ENCODE measurements at regions not wholly inside any gene's neighbourhood (a gene's known extent, or its start where the extent isn't known, plus 50 kb on each side); places are given as distances from the start of the nearest gene placed in this dataset.

DNA sequence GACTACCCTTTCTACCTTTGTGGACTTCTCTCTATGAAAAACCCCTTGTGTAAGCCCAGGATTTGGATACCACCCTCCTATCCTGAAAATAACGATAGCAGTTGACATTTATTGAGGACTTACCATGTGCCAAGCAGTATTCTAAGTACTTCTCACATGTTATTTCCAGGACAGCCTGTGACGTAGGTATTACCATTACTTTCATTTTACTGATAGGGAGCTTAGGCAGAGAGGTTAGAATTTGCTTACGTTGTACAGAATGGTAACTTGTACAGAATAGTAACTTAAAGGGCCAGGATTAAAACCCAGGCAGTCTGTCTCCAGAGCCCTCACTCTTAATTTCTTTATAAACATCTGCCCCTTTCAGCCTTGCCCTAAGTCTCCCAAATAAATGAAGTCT lies 138.3 kb downstream of the NTMT2 start:
- Histone ChIP-seq H3K27ac (no peak overlapping the region), H3K27me3 (no peaks in the 10 kb centered on the region), H3K4me1 (no peaks in the 10 kb centered on the region), H3K4me3 (no peak overlapping the region), H3K36me3 (no peaks in the 10 kb centered on the region), H3K9me3 (no peaks in the 10 kb centered on the region)
- 54% methylated on average over 3 of the region's 3 CpGs for WGBS (ENCODE audit: insufficient coverage, low coverage, low lambda C conversion rate, missing lambda C conversion rate)
- no peak for TF ChIP-seq POLR2A (IDR thresholded peaks at IDR 0.05)
- TF ChIP-seq, protein P1, sequence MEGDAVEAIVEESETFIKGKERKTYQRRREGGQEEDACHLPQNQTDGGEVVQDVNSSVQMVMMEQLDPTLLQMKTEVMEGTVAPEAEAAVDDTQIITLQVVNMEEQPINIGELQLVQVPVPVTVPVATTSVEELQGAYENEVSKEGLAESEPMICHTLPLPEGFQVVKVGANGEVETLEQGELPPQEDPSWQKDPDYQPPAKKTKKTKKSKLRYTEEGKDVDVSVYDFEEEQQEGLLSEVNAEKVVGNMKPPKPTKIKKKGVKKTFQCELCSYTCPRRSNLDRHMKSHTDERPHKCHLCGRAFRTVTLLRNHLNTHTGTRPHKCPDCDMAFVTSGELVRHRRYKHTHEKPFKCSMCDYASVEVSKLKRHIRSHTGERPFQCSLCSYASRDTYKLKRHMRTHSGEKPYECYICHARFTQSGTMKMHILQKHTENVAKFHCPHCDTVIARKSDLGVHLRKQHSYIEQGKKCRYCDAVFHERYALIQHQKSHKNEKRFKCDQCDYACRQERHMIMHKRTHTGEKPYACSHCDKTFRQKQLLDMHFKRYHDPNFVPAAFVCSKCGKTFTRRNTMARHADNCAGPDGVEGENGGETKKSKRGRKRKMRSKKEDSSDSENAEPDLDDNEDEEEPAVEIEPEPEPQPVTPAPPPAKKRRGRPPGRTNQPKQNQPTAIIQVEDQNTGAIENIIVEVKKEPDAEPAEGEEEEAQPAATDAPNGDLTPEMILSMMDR (IDR thresholded peaks at IDR 0.05), result no peak
- ATAC-seq (no peak), DNase-seq (no peak)
- intact Hi-C loops (cut with DNase I), result no loop called here

DNA sequence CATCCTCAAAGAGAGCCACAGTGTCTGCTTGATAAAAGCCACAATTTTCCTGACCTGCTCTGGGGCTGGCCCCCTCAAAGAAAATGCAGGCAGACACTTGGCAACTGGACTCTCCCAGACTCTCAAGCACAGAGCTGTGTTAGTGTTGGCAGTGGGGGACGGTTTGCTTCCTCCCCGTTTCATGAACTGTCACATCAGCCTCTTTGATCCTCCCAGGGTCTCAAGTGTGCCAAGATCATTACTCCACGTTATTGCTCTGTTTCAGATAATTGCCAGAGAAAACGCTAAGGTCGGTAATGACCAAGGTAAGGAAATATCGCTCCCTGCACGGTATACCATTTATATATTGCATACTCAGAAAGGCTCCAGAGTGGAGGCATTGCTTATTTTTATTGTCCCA lies 138.8 kb downstream of the NTMT2 start:
- TF ChIP-seq, protein P1 (IDR thresholded peaks at IDR 0.05), result no peak
- no peak for TF ChIP-seq POLR2A (IDR thresholded peaks at IDR 0.05)
- intact Hi-C loops (cut with DNase I), result no loop called here

DNA sequence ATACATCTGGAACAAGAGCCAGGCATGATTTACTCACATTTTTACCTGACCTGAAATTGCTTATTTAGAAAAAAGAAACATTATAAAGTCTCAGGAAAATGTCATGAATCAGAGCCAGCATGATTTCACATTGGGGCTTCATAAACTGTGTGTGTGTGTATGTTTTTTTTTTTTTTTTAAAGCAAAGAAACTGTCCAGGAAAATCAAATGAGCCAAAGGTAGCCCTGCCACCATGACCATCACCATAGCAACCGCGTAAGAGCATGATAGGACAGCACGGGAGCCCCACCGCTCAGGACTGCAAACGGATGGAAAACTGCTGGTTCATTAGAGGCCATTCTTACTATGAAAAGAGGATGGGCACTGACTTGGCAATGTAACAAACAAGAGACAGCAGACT lies 139.2 kb downstream of the NTMT2 start:
- no peak overlapping the region for H3K27ac ChIP-seq
- H3K36me3 ChIP-seq, result no peaks in the 10 kb centered on the region
- intact Hi-C loops (cut with DNase I), result no loop called here
- H3K9me3 ChIP-seq, result no peaks in the 10 kb centered on the region
- H3K4me3 ChIP-seq, result no peak overlapping the region
- no peaks in the 10 kb centered on the region for H3K4me1 ChIP-seq
- ATAC-seq, result no peak
- 41% methylated on average over 5 of the region's 5 CpGs for WGBS (ENCODE audit: insufficient coverage, low coverage, low lambda C conversion rate, missing lambda C conversion rate)
- no peaks in the 10 kb centered on the region for H3K27me3 ChIP-seq
- no peak for DNase-seq
- no peak for TF ChIP-seq POLR2A (IDR thresholded peaks at IDR 0.05)
- TF ChIP-seq, protein P1 (IDR thresholded peaks at IDR 0.05), result no peak

More for the DNA sequence above, 138.8 kb downstream of the NTMT2 start:
- Histone ChIP-seq H3K4me3 (no peak overlapping the region), H3K27ac (no peak overlapping the region), H3K36me3 (no peaks in the 10 kb centered on the region), H3K27me3 (no peaks in the 10 kb centered on the region), H3K9me3 (no peaks in the 10 kb centered on the region), H3K4me1 (no peaks in the 10 kb centered on the region)
- WGBS (ENCODE audit: insufficient coverage, low coverage, low lambda C conversion rate, missing lambda C conversion rate), result 72% methylated on average over 5 of the region's 7 CpGs
- no peak for ATAC-seq
- no peak for DNase-seq

DNA sequence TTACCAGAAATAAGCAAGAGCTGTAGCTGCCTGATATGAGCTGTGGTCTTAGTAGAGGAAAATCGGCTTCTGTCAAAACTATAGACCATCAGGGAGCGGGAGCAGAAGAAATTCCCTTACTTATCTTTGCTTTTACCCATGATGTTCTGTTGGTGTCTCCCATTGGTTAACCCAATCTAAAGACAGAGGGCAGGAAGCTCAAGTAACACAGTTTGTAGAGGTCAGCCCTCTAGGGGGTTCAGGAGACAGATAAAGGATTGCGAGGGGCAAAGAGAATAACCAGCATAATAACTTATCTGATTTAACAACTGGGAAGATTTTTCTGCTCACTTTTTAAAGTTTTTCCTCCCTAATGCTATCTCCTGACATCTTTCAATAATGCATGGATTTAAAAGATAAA lies 142.4 kb downstream of the NTMT2 start:
- intact Hi-C loops (cut with DNase I), result no loop called here

More for the DNA sequence above, 142.4 kb downstream of the NTMT2 start:
- no peaks in the 10 kb centered on the region for H3K36me3 ChIP-seq
- no peak overlapping the region for H3K4me3 ChIP-seq
- no peak for ATAC-seq
- H3K4me1 ChIP-seq, result no peaks in the 10 kb centered on the region
- DNase-seq, result no peak
- H3K27me3 ChIP-seq, result no peaks in the 10 kb centered on the region
- 41% methylated on average over 3 of the region's 3 CpGs for WGBS (ENCODE audit: insufficient coverage, low coverage, low lambda C conversion rate, missing lambda C conversion rate)
- no peak for TF ChIP-seq POLR2A (IDR thresholded peaks at IDR 0.05)
- TF ChIP-seq, protein P1 (IDR thresholded peaks at IDR 0.05), result no peak
- no peaks in the 10 kb centered on the region for H3K9me3 ChIP-seq
- no peak overlapping the region for H3K27ac ChIP-seq

Data from right lobe of liver (tissue), 6 donors.